HG03280 (cell line): ENCODE measurements at regions not wholly inside any gene's neighbourhood (a gene's known extent, or its start where the extent isn't known, plus 50 kb on each side); places are given as distances from the start of the nearest gene placed in this dataset.
A peak's percentile ranks its signal among the peaks of the same experiment; 100 is the strongest.

Experiments used
- ATAC-seq: cut with Tn5 transposase; IDR thresholded peaks from one replicate; pipeline ENCODE4 v1.9.1; 2021; ENCODE audit warnings: mild to moderate bottlenecking, moderate library complexity; ENCODE audit not compliant: unreplicated experiment

- peak; percentile 73 for ATAC-seq
Observed at GRCh38 chr12:126772171-126772864, 1494.7 kb upstream of the TMEM132C start.

- ATAC-seq: no peak
Observed at GRCh38 chr12:126773012-126773411, 1494.0 kb upstream of the TMEM132C start.

- no peak for ATAC-seq
Observed at GRCh38 chr12:126773491-126773890, 1493.5 kb upstream of the TMEM132C start.

- ATAC-seq: no peak
Observed at GRCh38 chr12:126776026-126776655, 1490.8 kb upstream of the TMEM132C start.

- ATAC-seq: no peak
Observed at GRCh38 chr12:126780343-126780742, 1486.6 kb upstream of the TMEM132C start.

- no peak for ATAC-seq
Observed at GRCh38 chr12:126781593-126781992, 1485.4 kb upstream of the TMEM132C start.

- no peak for ATAC-seq
Observed at GRCh38 chr12:126782083-126782482, 1484.9 kb upstream of the TMEM132C start.

- ATAC-seq: no peak
Observed at GRCh38 chr12:126784328-126784921, 1482.5 kb upstream of the TMEM132C start.

- ATAC-seq: no peak
Observed at GRCh38 chr12:126789963-126790362, 1477.0 kb upstream of the TMEM132C start.

GRCh38 chr12:126791122-126791521 is 1475.8 kb upstream of the TMEM132C start:
- ATAC-seq: no peak

- ATAC-seq: no peak
Observed at GRCh38 chr12:126792411-126792810, 1474.6 kb upstream of the TMEM132C start.

- ATAC-seq: no peak
Observed at GRCh38 chr12:126797525-126797924, 1469.4 kb upstream of the TMEM132C start.

GRCh38 chr12:126798449-126798848 is 1468.5 kb upstream of the TMEM132C start:
- no peak for ATAC-seq

GRCh38 chr12:126807312-126807865 is 1459.6 kb upstream of the TMEM132C start:
- ATAC-seq: no peak

- ATAC-seq: no peak
Observed at GRCh38 chr12:126811391-126811790, 1455.6 kb upstream of the TMEM132C start.

- ATAC-seq: no peak
Observed at GRCh38 chr12:126819554-126819953, 1447.4 kb upstream of the TMEM132C start.

GRCh38 chr12:126830778-126831680 is 1435.9 kb upstream of the TMEM132C start:
- ATAC-seq: no peak

GRCh38 chr12:126837697-126838096 is 1429.3 kb upstream of the TMEM132C start:
- no peak for ATAC-seq

GRCh38 chr12:126843915-126844669 is 1422.9 kb upstream of the TMEM132C start:
- ATAC-seq: no peak

GRCh38 chr12:126847005-126847629 is 1419.9 kb upstream of the TMEM132C start:
- ATAC-seq: no peak
